ENCODE measurements at regions not wholly inside any gene's neighbourhood (a gene's known extent, or its start where the extent isn't known, plus 50 kb on each side); places are given as distances from the start of the nearest gene placed in this dataset.

GRCh38 chr2:62375113-62375420 lies 130.9 kb downstream of the TMEM17 start:
- TF ChIP-seq SP1 (CRISPR knock-in tag; conservative IDR thresholded peaks at IDR 0.05), result no peak
- no peak for TF ChIP-seq CTCF (IDR thresholded peaks at IDR 0.05)
- no peak for TF ChIP-seq GABPB1 (CRISPR knock-in tag; IDR thresholded peaks at IDR 0.05)
- no peak for TF ChIP-seq STAT6 (CRISPR knock-in tag; conservative IDR thresholded peaks at IDR 0.05; ENCODE audit: low read depth)
- TF ChIP-seq E2F1 (CRISPR knock-in tag; IDR thresholded peaks at IDR 0.05), result no peak
- no peak for TF ChIP-seq OVOL2 (CRISPR knock-in tag; IDR thresholded peaks at IDR 0.05; ENCODE audit: borderline replicate concordance)
- no peak for TF ChIP-seq SMAD3 (CRISPR knock-in tag; IDR thresholded peaks at IDR 0.05; ENCODE audit: borderline replicate concordance)
- no peak for TF ChIP-seq ZNF232 (CRISPR knock-in tag; IDR thresholded peaks at IDR 0.05)
- no peak for TF ChIP-seq IRF2 (CRISPR knock-in tag; IDR thresholded peaks at IDR 0.05; ENCODE audit: borderline replicate concordance, low read depth)
- TF ChIP-seq ZSCAN18 (CRISPR knock-in tag; IDR thresholded peaks at IDR 0.05), result no peak
- no peak for TF ChIP-seq TCF7 (CRISPR knock-in tag; IDR thresholded peaks at IDR 0.05; ENCODE audit: low read depth)
- no peak for TF ChIP-seq CREB1 (CRISPR knock-in tag; IDR thresholded peaks at IDR 0.05)

All from WTC11 (cell line).